ENCODE measurements at regions not wholly inside any gene's neighbourhood (a gene's known extent, or its start where the extent isn't known, plus 50 kb on each side); places are given as distances from the start of the nearest gene placed in this dataset.

DNA sequence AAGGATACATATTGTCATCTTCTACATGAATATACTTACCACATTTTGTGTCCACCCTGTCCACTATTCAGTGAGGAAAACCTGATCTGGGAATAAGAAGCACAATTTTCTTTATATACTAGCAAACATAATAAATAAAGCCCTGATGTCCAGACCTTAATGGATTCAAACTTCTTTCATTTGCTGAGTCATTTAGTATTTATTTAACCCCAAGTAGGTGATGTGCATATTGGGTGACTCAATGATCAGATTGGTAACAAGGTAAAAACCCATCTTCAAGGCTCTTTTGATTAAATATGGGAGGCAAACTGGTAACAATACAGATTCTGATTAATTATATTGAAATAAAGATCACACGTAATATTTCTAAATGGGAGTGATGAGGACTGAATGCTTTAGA is 1159.8 kb upstream of the EYS start:
- CTCF ChIA-PET (ENCODE audit: partially characterized antibody), result no interaction called here
- H3K27ac ChIP-seq (ENCODE audit: low read depth, low read length), result no peak overlapping the region
- FAIRE-seq, result no peak
- H3K36me3 ChIP-seq (ENCODE audit: control insufficient read depth in 2 of 4, insufficient read depth in 4 of 4, low read length in 3 of 4), result no peaks in the 10 kb centered on the region
- no peaks in the 10 kb centered on the region for H3K27me3 ChIP-seq (replicated peaks in 1 of 4; ENCODE audit: control insufficient read depth in 3 of 4, extremely low read depth in 1 of 4, insufficient read depth in 3 of 4, low read length in 3 of 4)
- no peaks in the 10 kb centered on the region for H3K23me2 ChIP-seq (ENCODE audit: low read depth, low read length)
- H4K5ac ChIP-seq (ENCODE audit: insufficient read length, low read depth, low read length), result no peak overlapping the region
- no peak overlapping the region for H3K4me3 ChIP-seq (ENCODE audit: extremely low read depth in 1 of 4, insufficient read depth in 2 of 4, low read depth in 3 of 4, low read length in 4 of 4)
- no peak overlapping the region for H3K23ac ChIP-seq (ENCODE audit: insufficient read length)
- H3K9me3 ChIP-seq (ENCODE audit: insufficient read depth in 2 of 2, low read depth in 1 of 2, low read length in 1 of 2), result no peaks in the 10 kb centered on the region; a peak in 1 of 4 replicates
- H3K79me2 ChIP-seq (ENCODE audit: control insufficient read depth in 1 of 2, insufficient read depth in 2 of 2, low read length in 2 of 2), result no peaks in the 10 kb centered on the region
- H3K4me1 ChIP-seq (replicated peaks in 1 of 4; ENCODE audit: control insufficient read depth in 3 of 4, insufficient read depth in 4 of 4, low read length in 3 of 4), result no peaks in the 10 kb centered on the region
- H4K8ac ChIP-seq (ENCODE audit: extremely low read depth, insufficient read depth, low read length), result no peak overlapping the region
- no peak overlapping the region for H3K56ac ChIP-seq (replicated peaks; ENCODE audit: insufficient read length, low read depth, low read length)
- H2AFZ ChIP-seq (ENCODE audit: low read length), result no peak overlapping the region
- H2BK120ac ChIP-seq (replicated peaks; ENCODE audit: low read depth, low read length), result no peak overlapping the region
- no peak overlapping the region for H2BK5ac ChIP-seq (ENCODE audit: low read depth, low read length)
- no peaks in the 10 kb centered on the region for H3K79me1 ChIP-seq (ENCODE audit: low read depth, low read length)
- no peak overlapping the region for H3K4me2 ChIP-seq (ENCODE audit: insufficient read depth in 1 of 2, low read depth in 2 of 2, low read length in 2 of 2)
- no peak overlapping the region for H4K91ac ChIP-seq (replicated peaks; ENCODE audit: insufficient read length, low read length)
- WGBS, 2 experiments (ENCODE audit: extremely low coverage in 1 of 2, insufficient coverage in 1 of 2, insufficient read length in 1 of 2, insufficient replicate concordance in 2 of 2, low coverage in 1 of 2, low lambda C conversion rate in 2 of 2, missing lambda C conversion rate in 1 of 2), result 86% methylated on average over 1 of the region's 1 CpG; no CpG with 5 or more reads in 1 of the 2 experiments
- no peak overlapping the region for H3K4ac ChIP-seq (replicated peaks; ENCODE audit: insufficient read length, low read depth, low read length)
- H3K9ac ChIP-seq (replicated peaks in 1 of 4; ENCODE audit: extremely low read depth in 1 of 4, low read depth in 3 of 4, low read length in 3 of 4), result no peak overlapping the region
- H2BK12ac ChIP-seq (ENCODE audit: low read depth, low read length), result no peak overlapping the region
- TF ChIP-seq SIN3A (conservative IDR thresholded peaks at IDR 0.05 in 1 of 2, IDR thresholded peaks at IDR 0.05 in 1 of 2; ENCODE audit: low read depth in 1 of 2, low read length in 2 of 2) (no peak), MAX (IDR thresholded peaks at IDR 0.05) (no peak)
- H2BK20ac ChIP-seq (ENCODE audit: low read length), result no peak overlapping the region
- H3K18ac ChIP-seq (ENCODE audit: extremely low read depth, low read length), result no peak overlapping the region
- no peak overlapping the region for H3K14ac ChIP-seq (ENCODE audit: insufficient read length)
- no peak overlapping the region for H2AK5ac ChIP-seq (ENCODE audit: low read depth, low read length)
- POLR2A ChIA-PET (ENCODE audit: partially characterized antibody), result no interaction called here
- H2BK15ac ChIP-seq (ENCODE audit: low read length), result no peak overlapping the region
- no peaks in the 10 kb centered on the region for H4K20me1 ChIP-seq (replicated peaks in 1 of 2; ENCODE audit: control insufficient read depth in 1 of 2, insufficient read depth in 2 of 2, low read length in 2 of 2)
- no peak for DNase-seq (ENCODE audit: low read depth in 1 of 2, low spot score in 2 of 2)

All from H1 (cell line).